ENCODE measurements at regions not wholly inside any gene's neighbourhood (a gene's known extent, or its start where the extent isn't known, plus 50 kb on each side); places are given as distances from the start of the nearest gene placed in this dataset.
"Not testable (repeated sequence)": the region's sequence is repeated elsewhere in the genome, so short reads cannot be mapped to it uniquely, and the experiment has no call there.

DNA sequence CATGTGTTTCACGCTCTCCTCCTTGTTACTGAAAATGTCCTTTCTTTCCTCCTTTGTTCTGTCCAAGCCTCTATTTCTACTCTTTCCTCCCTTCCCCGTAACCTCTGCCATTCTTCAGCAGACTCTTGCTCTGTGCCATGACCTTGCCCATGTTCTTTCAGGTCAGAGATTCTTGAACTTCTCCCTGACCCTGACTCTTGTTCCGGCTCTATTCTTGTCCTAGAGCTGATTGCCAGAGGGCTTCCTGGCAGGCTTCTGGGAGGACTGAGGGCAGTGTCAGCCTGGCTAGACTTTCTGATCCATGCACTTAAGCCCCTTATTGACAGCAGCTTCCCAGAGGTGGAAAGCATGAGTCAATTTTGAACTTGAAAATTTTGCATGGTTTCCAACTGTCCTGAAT lies 174.2 kb downstream of the TMEM161B start:
- DNase-seq (ENCODE audit: low spot score): no peak

DNA sequence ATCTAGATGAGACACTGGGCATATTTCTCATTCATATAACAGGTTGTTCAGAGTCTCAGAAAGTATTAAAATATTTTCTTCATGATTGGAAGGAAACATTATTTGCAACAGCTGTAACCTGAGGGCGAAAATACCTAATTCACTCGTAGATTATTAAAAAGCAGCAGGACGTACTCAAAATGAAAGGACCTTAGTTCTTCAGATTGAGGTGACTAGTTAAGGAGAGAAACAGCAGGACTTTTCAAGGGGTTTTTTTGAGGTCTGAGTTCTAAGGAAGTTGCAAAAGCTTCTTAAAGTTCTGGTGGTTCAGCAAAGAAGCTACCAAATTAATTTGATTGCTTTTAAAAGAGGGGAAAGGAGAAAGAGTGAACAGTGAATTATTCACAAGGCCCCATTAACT lies 174.9 kb downstream of the TMEM161B start:
- DNase-seq (ENCODE audit: low spot score): no peak
- in situ Hi-C loops (cut with HindIII; ENCODE audit: low sequenced_read_pairs): no loop called here

More for the DNA sequence above, 174.2 kb downstream of the TMEM161B start:
- in situ Hi-C loops (cut with HindIII; ENCODE audit: low sequenced_read_pairs): no loop called here

GRCh38 chr5:88092958-88093605 lies 175.6 kb downstream of the TMEM161B start:
- DNase-seq (ENCODE audit: low spot score): peak; percentile 62
- in situ Hi-C loops (cut with HindIII; ENCODE audit: low sequenced_read_pairs): no loop called here

GRCh38 chr5:88092358-88092757 lies 176.3 kb downstream of the TMEM161B start:
- in situ Hi-C loops (cut with HindIII; ENCODE audit: low sequenced_read_pairs): no loop called here
- DNase-seq (ENCODE audit: low spot score): no peak

DNA sequence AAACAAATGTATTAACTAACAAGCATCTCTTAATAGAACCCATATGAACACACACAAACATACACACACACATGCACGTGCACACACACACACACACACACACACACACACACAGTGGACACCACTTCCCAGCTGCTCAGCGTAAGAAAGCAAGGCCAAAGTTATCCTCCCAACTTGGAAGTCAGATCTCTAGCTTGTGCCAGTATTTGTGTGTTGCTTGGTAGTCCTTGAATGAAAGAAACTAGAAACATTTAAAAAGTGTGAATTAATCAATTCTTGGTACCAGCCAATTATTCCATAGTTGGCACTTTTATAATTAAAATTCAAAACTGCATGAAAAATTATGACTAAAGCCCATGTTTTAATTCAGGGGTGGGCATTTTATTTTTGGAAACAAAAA lies 178.1 kb downstream of the TMEM161B start:
- peak; percentile 20 for DNase-seq (ENCODE audit: low spot score)
- in situ Hi-C loops (cut with HindIII; ENCODE audit: low sequenced_read_pairs): no loop called here

GRCh38 chr5:88089719-88090390 lies 178.8 kb downstream of the TMEM161B start:
- in situ Hi-C loops (cut with HindIII; ENCODE audit: low sequenced_read_pairs): no loop called here
- peak; percentile 25 for DNase-seq (ENCODE audit: low spot score)

DNA sequence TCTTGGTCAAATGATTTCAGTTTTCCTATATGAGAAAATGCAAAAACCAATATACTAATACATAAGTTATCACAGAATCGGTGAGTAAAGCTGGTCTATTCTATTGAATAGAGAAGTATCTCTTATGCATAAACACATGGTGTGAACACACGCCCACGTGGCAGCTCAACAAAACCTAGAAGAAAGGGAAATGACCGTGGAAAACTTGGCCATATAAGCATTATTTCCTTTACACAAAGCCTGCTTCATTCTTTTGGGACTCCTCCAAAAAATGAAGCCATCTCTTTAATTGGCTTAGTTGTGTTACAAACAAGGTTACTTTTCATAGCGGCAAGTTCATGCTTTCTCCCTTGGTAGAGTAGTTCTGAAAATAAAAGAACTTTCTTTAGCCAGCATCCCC lies 183.2 kb downstream of the TMEM161B start:
- in situ Hi-C loops (cut with HindIII; ENCODE audit: low sequenced_read_pairs): no loop called here
- DNase-seq (ENCODE audit: low spot score): no peak

DNA sequence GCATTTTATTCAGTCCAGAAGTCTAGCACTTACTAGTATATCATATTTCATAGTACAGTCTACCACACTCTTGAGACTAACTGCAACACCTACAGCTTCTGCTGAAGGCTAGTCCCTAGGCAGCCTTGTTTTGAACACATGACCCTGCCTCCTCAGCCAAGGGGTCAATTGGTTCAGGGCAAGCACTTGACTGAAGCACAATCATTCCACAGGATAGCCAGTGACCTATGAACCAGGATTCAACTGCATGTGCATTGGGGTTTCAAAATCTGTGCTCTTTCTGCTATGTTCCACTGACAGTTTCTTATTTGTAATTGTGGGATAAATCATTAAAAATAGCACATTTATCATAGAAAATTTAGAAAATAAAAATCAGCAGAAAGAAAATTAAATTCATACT lies 186.8 kb downstream of the TMEM161B start:
- in situ Hi-C loops (cut with HindIII; ENCODE audit: low sequenced_read_pairs): no loop called here
- no peak for DNase-seq (ENCODE audit: low spot score)

DNA sequence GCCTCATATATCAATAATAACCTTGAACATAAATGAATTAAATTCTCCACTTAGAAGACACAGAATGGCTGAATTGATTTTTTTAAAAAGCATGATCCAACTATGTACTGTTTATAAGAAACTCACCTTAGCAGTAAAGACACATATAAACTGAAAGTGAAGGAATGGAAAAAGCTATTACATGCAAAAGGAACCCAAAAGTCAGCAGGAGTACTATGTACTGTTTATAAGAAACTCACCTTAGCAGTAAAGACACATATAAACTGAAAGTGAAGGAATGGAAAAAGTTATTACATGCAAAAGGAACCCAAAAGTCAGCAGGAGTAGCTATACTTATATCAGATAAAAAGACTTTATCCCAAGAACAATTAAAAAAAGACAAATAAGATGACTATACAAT lies 204.8 kb downstream of the TMEM161B start:
- in situ Hi-C loops (cut with HindIII; ENCODE audit: low sequenced_read_pairs): no loop called here

GRCh38 chr5:88060194-88060593 lies 208.5 kb downstream of the TMEM161B start:
- in situ Hi-C loops (cut with HindIII; ENCODE audit: low sequenced_read_pairs): no loop called here
- no peak for DNase-seq (ENCODE audit: low spot score)

More for the DNA sequence above, 204.8 kb downstream of the TMEM161B start:
- DNase-seq (ENCODE audit: low spot score): no peak

GRCh38 chr5:88058625-88059024 lies 210.0 kb downstream of the TMEM161B start:
- DNase-seq (ENCODE audit: low spot score): no peak
- in situ Hi-C loops (cut with HindIII; ENCODE audit: low sequenced_read_pairs): no loop called here

- DNase-seq (ENCODE audit: low spot score); in situ Hi-C loops (cut with HindIII; ENCODE audit: low sequenced_read_pairs): not testable (repeated sequence)
Measured at GRCh38 chr5:88052468-88052867, 216.2 kb downstream of the TMEM161B start.

- DNase-seq (ENCODE audit: low spot score): no peak
- in situ Hi-C loops (cut with HindIII; ENCODE audit: low sequenced_read_pairs): no loop called here
Measured at GRCh38 chr5:88051148-88051547, 217.5 kb downstream of the TMEM161B start.

GRCh38 chr5:88049737-88050136 lies 218.9 kb downstream of the TMEM161B start:
- no peak for DNase-seq (ENCODE audit: low spot score)
- in situ Hi-C loops (cut with HindIII; ENCODE audit: low sequenced_read_pairs): no loop called here

- in situ Hi-C loops (cut with HindIII; ENCODE audit: low sequenced_read_pairs): no loop called here
- no peak for DNase-seq (ENCODE audit: low spot score)
Measured at GRCh38 chr5:88049156-88049555, 219.5 kb downstream of the TMEM161B start.

DNA sequence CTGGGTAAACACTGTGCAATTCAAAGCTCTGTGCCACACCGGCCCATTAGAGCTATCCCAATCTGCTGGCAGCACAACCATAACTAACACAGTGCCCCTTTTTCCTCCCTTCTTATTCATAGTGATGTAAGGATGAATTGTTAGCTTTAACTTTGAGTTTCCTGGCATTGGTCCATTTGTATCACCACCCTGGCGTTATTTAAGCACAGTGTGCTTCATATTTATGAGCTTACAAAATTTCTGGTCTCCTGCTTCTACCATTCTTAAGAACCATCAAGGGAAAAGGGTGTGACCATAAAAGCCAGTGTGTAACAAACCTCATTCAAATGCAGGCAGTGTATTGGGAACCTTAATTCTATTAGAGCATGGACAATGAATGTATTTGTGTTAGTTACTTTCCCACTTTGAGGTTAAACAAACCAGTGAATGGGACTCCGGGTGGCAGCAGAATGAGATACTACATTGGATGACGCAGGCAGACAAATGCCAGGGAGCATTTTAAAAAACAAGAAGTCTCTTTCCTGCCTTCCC lies 222.6 kb downstream of the TMEM161B start:
- in situ Hi-C loops (cut with HindIII; ENCODE audit: low sequenced_read_pairs): no loop called here
- peak; percentile 30 for DNase-seq (ENCODE audit: low spot score)

- peak; percentile 5 for DNase-seq (ENCODE audit: low spot score)
- in situ Hi-C loops (cut with HindIII; ENCODE audit: low sequenced_read_pairs): no loop called here
Measured at GRCh38 chr5:88045165-88045564, 223.5 kb downstream of the TMEM161B start.

GRCh38 chr5:88034520-88034919 lies 234.1 kb downstream of the TMEM161B start:
- in situ Hi-C loops (cut with HindIII; ENCODE audit: low sequenced_read_pairs): no loop called here
- no peak for DNase-seq (ENCODE audit: low spot score)

DNA sequence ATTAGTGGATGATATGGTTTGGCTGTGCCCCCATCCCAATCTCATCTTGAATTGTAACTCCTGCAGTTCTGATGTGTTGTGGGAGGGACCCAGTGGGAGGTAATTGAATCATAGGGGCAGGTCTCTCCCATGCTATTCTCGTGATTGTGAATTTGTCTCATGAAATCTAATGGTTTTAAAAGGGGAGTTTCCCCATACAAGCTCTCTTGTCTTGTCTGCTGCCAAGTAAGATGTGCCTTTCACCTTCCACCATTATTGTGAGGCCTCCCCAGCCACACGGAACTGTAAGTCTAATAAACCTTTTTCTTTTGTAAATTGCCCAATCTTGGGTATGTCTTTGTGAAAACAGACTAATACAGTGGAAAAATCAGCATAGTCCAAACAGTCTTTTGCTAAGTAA lies 235.5 kb downstream of the TMEM161B start:
- no peak for DNase-seq (ENCODE audit: low spot score)
- in situ Hi-C loops (cut with HindIII; ENCODE audit: low sequenced_read_pairs): no loop called here

GRCh38 chr5:88029011-88029410 lies 239.6 kb downstream of the TMEM161B start:
- in situ Hi-C loops (cut with HindIII; ENCODE audit: low sequenced_read_pairs): no loop called here
- no peak for DNase-seq (ENCODE audit: low spot score)

DNA sequence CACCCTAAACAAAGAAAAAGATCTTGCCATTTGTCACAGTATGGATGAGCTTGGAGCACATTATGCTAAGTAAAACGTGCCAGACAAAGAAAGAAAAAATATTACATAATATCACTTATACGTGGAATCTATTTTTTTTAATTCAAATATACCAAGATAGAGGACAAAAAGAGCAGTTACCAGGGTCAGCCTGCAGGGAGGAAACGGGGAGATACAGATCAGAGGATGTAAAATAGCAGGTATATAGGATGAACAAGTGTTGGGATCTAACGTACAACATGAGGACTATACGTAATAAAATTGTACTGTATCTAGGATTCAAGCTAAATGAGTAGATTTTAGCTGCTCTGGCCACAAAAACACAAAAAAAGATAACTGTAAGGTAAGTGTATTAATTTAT lies 247.5 kb downstream of the TMEM161B start:
- in situ Hi-C loops (cut with HindIII; ENCODE audit: low sequenced_read_pairs): no loop called here
- DNase-seq (ENCODE audit: low spot score): no peak

Measured in G401 (cell line).